NCI-H1105 treated with DMSO at 0.1 percent for 48 hours (cell line): ENCODE measurements at regions not wholly inside any gene's neighbourhood (a gene's known extent, or its start where the extent isn't known, plus 50 kb on each side); places are given as distances from the start of the nearest gene placed in this dataset.
A peak's percentile ranks its signal among the peaks of the same experiment; 100 is the strongest.

Experiments used
- DNase-seq: peaks from one replicate; lab custom pipeline; 2025; lab: John Stamatoyannopoulos, UW

GRCh38 chr11:43994196-43994595 lies 51.8 kb downstream of the C11orf96 start:
- no peak for DNase-seq

- DNase-seq, result no peak
These were observed 51.5 kb upstream of the ACCSL start for GRCh38 chr11:43996318-43996717.

GRCh38 chr11:43997022-43997660 lies 50.6 kb upstream of the ACCSL start:
- peak; percentile 55 for DNase-seq
